ENCODE measurements at regions not wholly inside any gene's neighbourhood (a gene's known extent, or its start where the extent isn't known, plus 50 kb on each side); places are given as distances from the start of the nearest gene placed in this dataset.

DNA sequence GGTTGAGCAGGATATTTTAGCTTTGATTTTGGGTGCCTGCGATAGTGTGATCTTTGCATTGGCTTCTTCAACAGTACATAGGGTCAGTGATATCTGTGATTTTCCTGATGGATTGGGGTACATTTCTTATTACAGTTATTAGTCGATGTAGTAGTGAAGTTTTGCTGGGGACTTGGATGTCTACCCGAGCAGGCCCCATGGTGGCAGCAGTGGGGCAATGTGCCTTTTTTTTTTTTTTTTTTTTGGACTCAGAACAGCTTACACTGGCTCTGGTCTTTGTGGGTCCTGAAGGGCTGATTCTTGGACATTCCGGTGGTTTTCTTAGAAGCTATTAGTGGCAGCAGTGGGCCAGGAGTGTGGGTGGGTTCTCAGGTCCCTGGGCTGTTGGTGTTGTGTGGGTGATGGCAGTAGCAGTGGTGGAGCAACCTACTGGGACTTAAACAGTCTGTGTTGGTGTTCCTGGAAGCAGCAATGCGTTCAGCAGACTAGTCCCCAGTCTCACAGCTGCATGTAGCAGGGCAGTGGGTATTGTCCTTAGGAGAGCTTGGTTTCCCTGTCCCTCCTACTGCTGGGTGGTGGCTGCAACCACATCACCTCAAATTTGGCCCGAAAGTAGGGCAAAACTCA is 53.7 kb upstream of the SLC4A10 start:
- in situ Hi-C loops (cut with HindIII; ENCODE audit: low sequenced_read_pairs): no loop called here

DNA sequence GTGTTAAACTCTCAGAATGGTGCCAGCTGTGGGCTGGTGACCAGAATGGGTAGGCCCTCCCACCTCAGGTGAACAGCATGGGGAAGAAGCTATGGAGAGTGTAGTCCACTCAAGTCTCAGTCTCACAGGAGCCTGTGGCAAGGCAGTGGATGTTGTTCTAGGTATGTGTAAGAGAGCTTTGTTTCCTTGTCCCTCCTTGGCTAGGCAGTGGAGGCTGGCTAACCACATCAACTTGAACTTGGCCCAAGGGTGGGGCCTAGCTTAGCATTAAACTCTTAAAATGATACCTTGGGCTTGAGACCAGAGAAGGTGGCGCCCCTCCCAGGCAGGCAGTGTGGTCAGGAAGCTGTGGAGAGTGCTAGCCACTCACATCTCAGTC is 53.2 kb upstream of the SLC4A10 start:
- in situ Hi-C loops (cut with HindIII; ENCODE audit: low sequenced_read_pairs): no loop called here

All from endothelial cell of hepatic sinusoid (primary cell).